CD4-positive, alpha-beta T cell treated with Interleukin-6 at 100 ng/mL for 8 hours (primary cell): ENCODE measurements at regions not wholly inside any gene's neighbourhood (a gene's known extent, or its start where the extent isn't known, plus 50 kb on each side); places are given as distances from the start of the nearest gene placed in this dataset.
A peak's percentile ranks its signal among the peaks of the same experiment; 100 is the strongest.
"Not testable (repeated sequence)": the region's sequence is repeated elsewhere in the genome, so short reads cannot be mapped to it uniquely, and the experiment has no call there.

Experiments used
- DNase-seq: peaks from one replicate; pipeline ENCODE4 v3.0.0-alpha.2; 2020; ENCODE audit warnings: mixed read lengths, low spot score

GRCh38 chr1:244322791-244323521 lies 128.8 kb downstream of the ADSS2 start:
- peak; percentile 71 for DNase-seq

DNA sequence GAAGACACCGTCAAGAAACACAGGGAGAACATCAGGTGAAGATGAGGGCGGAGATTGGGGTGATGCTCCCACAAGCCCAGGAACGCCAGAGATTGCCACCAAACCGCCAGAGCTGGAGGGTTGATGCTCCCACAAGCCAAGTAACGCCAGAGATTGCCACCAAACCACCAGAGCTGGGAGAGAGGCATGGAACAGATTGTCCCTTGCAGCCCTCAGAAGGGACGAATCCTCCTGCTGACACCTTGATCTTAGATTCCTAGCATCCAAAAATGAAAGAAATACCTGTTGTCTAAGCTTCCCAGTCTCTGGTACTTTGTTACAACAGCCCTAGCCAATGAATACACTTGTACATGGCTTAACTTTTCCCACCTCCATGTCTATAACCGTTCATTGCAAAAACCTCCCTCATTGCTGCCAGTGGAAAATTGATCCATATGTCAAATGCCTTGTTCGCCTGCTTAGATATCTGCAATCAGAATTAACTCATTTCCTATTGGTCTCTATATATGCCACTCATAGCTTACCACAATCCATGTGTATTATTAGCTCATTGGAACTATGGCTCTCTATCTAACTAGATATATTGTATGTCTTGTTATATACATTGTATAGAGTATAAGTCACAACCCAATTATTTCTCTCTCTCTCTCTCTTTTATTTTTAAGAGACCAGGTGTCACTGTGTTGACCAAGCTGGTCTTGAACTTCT lies 127.4 kb downstream of the ADSS2 start:
- DNase-seq: no peak

DNA sequence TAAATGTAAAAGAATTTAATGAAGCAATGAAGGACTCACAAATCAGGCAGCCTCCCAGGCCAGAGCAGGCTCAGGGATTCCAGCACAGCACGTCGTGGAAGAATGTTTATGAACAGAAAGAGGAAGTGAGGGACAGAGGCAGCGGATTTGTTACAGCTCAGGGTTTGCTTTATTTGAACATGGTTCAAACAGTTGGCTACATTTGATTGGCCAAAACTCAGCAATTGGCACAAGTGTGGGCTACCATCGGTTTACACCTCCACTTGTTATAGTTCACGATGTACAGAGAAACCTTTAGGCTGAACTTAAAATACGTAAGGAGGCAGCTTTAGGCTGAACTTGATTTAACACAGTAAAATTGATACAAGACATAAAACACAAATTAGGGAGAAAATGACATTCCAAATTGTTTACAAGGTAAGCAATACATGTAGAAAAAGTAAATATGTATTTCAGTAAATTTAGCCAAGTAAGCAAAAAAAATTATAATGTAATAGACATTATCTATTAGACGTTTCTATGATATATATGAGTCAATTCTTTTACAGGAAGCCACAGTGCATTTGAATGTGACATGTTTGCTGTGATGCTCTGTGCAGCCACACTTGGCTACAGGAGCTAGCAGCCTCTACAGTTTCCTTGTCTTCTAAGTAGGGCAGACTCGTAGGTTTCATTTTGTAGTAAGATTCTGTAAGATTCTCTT lies 126.5 kb downstream of the ADSS2 start:
- peak; percentile 60 for DNase-seq

- DNase-seq: no peak
Observed at GRCh38 chr1:244326757-244327156, 125.0 kb downstream of the ADSS2 start.

DNA sequence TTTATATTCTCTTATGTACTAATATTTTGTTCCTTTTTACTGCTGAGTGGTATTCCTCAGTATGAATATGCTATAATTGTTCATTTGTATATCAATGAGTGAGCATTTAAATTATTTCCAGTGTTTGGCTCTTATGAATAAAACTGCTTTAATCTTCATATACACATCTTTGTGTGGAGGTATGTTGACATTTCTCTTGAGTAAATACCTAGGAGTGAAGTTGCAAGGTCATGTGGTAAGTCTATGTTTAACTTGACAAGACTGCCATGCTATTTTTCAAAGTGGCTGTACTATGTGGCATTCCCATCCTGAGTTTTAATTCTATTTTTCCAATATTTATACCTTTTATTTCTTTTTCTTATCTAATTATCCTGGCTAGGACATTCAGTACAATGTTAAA lies 124.2 kb downstream of the ADSS2 start:
- DNase-seq: no peak

DNA sequence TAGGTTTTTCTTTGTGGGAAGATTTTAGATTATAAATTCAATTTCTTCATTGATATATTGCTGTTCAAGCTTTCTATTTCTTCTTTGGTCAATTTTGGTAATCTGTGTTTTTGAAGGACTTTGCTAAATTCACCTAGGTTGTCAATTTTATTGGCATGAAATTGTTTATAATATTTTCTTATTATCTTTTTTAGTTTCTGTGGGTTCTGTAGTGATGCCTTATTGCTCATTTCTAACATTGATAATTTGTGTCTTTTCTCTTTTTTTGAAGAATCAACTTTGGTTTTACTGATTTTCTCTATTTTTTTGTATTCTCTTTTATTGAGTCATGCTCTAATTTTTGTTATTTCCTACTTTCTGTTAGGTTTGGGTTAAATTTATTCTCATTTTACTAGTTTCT lies 123.2 kb downstream of the ADSS2 start:
- DNase-seq: no peak

- no peak for DNase-seq
Observed at GRCh38 chr1:244329591-244330317, 122.0 kb downstream of the ADSS2 start.

DNA sequence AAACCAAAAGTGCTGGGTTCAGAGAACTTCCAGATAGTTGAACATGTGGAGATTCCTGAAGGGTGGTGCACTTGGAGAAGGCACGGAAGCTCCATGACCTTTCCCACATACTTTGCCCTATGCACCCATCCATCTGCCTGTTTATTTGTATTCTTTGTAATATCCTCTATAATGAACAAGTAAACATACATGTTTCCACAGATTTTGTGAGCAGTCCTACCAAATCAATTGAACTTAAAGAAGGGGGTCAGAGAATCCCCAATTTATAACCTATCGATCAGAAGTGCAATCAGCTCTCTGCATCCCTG lies 121.4 kb downstream of the ADSS2 start:
- DNase-seq: no peak

DNA sequence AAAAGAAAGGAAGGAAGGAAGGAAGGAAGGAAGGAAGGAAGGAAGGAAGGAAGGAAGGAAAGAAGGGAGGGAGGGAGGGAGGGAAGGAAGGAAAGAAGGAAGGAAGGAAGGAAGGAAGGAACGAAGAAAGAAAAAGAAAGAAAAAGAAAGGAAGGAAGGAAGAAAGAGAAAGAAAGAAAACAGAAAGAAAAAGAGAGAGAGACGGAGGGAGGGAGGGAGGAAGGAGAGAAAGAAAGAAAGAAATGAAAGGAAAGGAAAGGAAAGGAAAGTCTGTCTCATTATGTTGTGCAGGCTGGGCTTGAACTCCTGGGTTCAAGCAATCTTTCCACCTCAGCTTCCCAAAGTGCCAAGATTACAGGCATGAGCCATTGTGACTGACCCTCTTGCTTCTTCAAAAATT lies 118.9 kb downstream of the ADSS2 start:
- DNase-seq: not testable (repeated sequence)

DNA sequence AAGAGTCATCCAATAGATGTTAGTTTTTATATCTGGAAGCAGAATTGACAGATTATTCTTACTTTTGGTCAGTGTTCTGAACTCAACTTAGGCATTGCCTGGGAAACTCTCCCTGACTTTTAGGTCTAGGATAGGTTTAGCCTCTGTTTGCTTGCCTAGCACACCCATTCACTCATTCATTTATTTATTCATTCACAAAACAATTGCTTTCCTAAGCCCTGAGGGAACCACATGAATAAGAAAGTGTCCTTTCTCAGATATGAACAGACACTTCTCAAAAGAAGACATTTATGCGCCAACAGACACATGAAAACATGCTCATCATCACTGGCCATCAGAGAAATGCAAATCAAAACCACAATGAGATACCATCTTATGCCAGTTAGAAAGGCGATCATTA lies 117.4 kb downstream of the ADSS2 start:
- DNase-seq: not testable (repeated sequence)

- DNase-seq: not testable (repeated sequence)
Observed at GRCh38 chr1:244334842-244335241, 116.9 kb downstream of the ADSS2 start.

GRCh38 chr1:244335456-244335855 lies 116.3 kb downstream of the ADSS2 start:
- no peak for DNase-seq

- no peak for DNase-seq
Observed at GRCh38 chr1:244336232-244336899, 115.3 kb downstream of the ADSS2 start.

GRCh38 chr1:244337839-244338238 lies 113.9 kb downstream of the ADSS2 start:
- DNase-seq: no peak

GRCh38 chr1:244339073-244339692 lies 112.5 kb downstream of the ADSS2 start:
- DNase-seq: no peak

DNA sequence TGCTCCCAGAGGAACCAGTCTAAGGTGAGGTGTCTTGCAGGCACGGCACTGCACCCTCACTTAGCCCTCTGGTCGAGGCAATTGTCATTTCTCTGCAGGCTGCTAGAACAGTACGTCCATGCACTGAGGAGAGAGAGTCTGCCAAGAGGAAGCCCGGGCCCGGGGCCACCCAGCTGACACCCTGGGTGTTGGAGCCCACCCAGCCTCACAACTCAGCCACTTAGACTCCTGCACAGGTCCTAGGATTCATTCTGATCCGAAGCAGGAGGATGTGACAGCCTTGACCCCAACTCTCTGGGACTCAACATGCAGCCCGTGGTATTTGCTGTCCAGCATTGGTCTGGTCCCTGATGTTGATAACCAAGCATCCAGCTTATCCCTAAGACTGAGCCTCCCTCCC lies 111.9 kb downstream of the ADSS2 start:
- no peak for DNase-seq

DNA sequence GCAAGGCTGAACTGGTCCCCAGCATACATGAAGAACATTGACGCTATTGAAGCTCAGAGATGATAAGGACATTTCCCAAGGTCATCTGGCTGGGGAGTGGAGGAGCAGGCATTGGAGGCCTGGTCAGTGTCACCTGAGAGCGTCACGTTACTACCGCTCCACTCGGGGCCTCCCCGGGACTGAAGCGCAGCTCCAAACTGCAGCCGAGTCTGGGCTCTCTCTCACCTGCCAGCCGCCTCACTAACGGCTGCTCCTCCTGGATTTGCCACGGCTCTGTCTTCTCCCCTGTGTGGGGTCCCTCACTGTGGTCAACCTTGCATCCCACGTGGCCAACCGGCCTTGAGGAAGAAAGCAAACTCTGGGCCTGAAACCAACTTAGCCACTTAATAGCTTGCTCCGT lies 111.3 kb downstream of the ADSS2 start:
- DNase-seq: no peak

DNA sequence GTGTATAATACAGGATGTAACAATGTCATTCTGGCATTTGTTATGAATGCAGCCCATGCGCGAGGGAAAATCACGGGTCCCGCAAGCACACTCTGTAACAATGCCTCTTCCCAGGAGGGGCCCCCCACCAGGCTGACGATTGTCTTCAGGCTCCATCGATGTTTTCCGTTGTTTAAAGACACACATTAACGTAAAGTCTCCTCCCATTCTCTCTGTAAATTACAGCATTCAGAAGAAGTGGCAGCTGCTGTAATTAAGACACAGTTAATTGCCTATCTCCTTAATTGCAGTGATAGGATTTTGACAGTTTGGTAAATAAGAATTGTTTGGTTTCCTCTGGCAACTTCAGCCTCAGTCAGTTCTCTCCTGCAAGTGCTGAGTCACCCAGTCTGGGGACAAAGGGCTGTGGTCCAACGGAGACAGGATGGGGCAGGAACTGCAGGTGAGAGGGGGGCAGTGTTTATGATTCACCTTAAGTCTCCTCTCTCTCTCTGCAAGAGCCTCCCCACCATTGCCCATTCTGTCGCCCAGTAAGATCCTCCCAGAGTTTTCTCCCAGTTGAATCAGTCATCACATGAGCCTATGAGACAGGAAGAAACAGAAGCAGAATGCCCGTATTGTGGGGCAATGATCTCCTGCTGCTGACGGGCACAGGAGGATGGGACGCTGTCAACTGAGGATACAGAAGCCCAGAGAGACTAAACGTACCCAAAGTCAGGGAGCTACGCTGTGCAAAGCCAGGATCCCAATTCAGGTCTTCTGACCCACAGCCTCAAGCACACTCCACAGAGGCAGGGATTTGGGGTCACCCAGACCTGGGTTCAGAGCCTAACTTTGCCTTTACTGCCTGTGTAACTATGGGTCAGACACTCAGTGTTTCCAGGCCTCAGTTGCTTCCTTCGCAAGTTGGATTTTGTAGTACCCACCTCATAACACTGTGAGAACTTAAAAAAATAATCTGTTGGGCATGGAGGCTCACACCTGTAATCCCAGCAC lies 110.0 kb downstream of the ADSS2 start:
- peak; percentile 30 for DNase-seq

DNA sequence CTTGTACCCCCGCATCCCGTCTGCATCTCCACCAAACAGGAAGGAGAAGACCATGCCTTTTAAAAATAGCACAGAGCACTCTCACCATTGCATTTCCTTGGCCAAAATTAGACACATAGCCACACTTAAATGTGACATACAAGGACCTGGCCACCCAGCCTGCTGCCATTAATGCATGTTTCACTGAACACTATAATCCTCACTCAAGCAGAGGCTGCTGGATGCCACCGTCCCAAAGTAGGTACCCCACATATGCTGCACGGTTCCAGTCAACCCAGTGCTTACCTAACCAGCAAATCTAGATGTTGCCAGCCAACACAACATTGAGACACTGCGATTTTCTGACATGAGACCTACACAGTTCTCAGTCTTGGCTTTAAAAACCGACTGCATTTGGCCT lies 107.7 kb downstream of the ADSS2 start:
- no peak for DNase-seq

GRCh38 chr1:244346972-244347618 lies 104.6 kb downstream of the ADSS2 start:
- DNase-seq: no peak
